ENCODE measurements at regions not wholly inside any gene's neighbourhood (a gene's known extent, or its start where the extent isn't known, plus 50 kb on each side); places are given as distances from the start of the nearest gene placed in this dataset.

DNA sequence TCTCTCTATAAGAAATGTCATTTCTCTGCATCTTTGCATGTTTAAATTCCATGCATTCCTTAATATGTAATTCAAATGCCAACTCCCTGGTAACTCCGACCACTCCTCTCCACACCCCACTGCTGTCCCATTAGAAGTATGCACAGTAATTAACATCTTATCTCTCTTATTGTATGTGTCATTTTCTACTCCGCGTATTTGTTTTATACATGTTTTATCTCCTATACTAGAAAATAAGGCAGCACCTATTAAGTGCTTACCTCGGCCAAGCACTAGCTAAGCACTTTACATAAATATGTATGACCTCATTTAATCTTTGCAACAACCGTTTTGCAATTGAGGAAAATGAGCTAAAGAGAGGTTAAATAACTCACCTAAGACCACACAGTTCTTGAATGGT is 469.8 kb downstream of the BCAT1 start:
- no peak for DNase-seq (ENCODE audit: low spot score)

DNA sequence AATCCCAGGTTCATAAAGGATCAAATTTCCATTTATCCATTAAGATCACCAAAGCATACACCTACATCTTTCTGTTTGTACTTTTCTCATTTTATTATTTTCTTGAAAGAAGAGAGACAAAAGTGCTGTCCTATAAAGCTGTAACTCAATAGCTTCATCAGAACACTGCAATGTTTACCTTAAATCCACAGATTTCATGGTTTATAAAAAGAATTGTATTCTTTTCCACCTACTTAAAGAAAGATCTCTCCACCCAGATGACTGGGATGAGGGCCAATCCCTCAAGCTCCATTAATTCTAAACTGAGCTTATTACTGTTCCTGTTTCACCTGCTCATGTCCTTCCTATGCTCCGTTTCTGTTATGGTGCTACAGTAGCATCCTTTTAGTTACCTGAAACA is 470.6 kb downstream of the BCAT1 start:
- no peak for DNase-seq (ENCODE audit: low spot score)

DNA sequence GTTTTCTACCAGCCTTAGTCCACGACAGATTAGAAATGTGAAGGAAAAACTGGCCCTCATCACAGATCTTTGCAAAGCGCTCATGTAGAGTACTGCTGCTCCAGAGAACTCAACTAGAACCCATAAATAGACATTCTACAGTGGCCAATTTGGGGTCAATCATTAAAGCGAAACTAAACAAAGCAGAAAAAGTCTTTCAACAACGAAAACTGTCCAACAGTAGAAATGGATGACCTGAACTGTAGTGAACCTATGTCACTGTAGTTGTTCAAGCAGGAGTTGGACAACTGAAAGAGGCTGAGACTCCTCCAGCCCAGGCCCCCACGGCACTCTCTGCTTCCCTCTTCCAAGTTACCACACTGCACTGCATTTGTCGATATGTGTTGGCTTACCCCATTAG is 472.6 kb downstream of the BCAT1 start:
- no peak for DNase-seq (ENCODE audit: low spot score)

DNA sequence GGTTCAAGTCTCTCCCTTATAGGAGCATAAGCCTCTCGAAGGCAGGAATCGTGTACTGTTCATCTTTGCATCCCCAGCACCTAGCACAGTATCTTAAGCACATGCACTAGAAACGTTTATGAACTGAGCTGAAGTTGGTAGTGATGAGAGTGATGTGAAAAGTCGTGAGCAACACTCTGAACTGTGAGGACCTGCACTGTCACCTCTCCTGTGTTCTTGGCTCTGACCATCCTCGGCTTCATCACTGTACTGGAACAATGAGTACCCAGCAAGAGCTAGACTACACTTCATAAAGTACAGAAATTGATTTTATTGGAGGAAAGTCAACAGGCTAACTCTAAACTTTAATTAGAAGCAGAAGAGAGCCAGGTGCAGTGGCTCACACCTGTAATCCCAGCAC is 473.6 kb downstream of the BCAT1 start:
- DNase-seq (ENCODE audit: low spot score) = no peak

DNA sequence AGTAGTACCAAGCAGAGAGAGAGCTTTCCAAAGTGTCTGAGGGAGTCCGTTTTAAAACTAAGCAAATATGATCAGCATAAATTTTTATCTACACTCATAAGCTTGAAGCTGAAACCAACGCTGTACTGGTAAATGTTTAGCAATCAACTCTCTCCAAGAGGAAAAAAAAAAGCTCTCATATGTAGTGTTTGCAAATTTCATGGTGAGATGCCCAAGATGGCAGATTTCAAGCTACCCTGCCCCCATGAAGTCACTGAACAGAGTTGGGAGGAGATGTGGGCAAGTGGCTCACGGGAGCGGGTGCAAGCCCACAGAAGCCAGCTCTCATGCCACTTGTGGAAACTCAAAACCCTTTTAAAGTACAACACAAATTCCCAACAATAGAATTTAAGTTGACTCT is 475.8 kb downstream of the BCAT1 start:
- no peak for DNase-seq (ENCODE audit: low spot score)

DNA sequence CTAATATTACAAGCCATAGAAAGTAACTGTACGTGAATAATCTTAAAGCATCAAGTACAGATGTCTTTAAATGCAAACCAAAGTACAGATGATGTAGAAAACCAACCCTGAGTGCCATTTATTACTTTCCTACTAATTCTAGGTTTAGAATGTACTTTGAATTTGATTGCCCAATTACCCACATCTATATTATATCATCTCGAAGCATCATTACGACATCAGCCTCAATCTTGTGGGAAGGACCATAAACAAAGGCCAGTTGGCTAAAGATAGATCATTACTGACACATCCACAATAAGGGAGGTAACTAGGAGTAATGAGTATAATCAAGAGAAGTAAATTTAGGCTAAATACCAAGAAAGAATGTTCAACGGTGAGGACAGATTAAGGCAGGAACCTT is 478.9 kb downstream of the BCAT1 start:
- DNase-seq (ENCODE audit: low spot score) = no peak

DNA sequence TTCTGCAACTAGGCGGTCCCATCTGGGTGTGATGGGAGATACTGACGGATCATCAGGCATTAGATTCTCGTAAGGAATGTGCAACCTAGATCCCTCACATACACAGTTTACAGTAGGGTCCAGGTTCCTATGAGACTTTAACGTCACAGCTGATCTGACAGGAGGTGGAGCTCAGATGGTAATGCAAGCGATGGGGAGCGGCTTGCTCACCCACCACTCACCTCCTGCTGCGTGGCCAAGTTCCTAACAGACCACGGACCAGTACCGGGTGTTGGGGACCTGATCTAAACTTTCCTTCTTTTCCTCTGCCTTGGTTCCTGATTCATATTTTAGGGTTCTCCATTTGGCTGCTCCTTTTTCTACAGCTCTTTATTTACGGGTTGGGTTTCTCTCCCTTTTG is 479.8 kb downstream of the BCAT1 start:
- DNase-seq (ENCODE audit: low spot score) = no peak

DNA sequence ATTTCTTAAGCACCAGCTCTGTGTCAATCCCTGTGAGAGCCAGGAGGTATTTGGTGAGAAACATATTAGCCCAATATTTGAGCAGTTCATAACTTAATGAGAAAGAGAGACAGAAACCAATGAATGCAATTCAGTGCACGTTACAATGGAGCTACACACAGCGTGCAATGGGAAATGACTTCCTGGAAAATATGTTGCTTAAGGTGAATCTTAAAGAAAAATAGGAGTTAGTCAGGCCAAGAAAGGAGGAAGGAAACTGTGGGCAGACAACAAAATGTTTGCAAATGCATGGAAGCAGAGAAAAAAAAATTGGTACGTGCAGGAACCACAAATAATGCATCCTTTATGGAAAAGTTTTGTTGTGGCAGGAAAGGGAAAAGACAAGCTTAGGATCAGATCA is 481.7 kb downstream of the BCAT1 start:
- no peak for DNase-seq (ENCODE audit: low spot score)

DNA sequence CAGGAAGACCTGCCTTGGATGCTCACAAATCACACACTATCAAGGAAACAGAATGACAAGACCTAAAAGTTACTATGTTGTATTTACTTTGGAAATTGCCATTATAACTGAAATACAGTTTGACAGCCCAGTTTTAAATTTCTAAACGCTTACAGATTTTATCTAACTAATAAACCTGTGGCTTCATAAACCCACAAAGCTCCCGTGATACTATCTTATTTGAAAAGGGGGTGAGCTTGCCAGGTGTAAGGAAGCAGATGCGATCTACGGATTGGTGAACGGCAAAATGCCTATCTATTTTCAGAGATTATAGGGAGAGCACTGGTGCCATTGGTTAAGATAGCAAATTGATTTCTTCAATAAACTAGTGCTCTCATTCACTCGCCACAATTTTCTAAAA is 485.5 kb downstream of the BCAT1 start:
- no peak for DNase-seq (ENCODE audit: low spot score)

DNA sequence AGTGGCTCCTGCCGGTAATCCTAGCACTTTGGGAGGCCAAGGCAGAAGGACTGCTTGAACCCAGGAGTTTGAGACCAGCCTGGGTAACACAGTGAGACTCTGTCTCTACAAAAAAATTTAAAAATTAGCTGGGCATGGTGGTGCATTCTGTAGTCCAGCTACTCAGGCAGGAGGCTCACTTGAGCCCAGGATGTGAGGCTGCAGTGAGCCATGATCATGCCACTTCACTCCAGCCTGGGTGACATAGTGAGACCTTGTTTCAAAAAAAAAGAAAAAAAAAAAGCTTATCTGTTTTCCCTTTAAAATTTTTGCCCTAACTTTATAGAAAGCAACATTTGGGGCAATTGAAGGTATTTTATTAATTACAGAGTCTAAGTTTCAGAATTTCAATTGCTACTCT is 486.0 kb downstream of the BCAT1 start:
- DNase-seq (ENCODE audit: low spot score) = no peak

DNA sequence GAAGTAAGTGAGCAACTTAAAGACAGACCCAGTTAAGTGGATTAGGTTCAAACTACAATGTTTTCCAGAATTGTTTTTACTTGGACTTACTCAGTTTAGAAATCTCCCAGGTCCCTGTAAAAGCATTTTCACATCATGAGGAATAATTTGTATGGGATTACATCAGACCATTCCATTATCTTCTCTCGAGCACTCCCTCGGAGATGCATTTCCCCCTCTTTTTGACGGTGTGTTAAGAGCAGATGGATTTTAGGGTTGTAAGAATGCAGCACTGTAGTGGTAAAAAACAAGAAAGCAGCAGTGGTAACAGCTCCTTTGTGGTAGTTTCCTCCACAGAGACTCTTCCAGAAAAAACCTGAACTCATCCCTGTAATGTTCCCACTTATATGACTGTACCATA is 488.4 kb downstream of the BCAT1 start:
- DNase-seq (ENCODE audit: low spot score) = no peak

DNA sequence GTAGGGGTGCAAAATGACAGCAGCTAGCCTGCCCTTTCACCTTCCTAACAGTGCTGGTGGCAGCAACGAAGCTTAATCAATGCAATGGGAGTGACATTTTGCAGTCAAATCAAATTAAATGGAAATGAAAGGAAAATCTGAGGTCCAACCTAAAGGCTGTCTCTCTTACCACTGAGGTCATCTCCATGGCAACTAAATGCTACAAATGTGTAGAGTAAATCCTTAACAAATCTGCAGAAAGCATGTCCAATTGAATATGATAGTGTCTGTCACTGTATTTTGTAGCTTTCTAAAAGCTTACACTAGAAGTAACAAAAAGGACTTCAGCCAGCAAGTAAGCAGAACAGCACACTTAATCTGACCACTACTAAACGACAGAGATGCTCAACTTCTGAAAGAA is 488.8 kb downstream of the BCAT1 start:
- peak; percentile 61 for DNase-seq (ENCODE audit: low spot score)

DNA sequence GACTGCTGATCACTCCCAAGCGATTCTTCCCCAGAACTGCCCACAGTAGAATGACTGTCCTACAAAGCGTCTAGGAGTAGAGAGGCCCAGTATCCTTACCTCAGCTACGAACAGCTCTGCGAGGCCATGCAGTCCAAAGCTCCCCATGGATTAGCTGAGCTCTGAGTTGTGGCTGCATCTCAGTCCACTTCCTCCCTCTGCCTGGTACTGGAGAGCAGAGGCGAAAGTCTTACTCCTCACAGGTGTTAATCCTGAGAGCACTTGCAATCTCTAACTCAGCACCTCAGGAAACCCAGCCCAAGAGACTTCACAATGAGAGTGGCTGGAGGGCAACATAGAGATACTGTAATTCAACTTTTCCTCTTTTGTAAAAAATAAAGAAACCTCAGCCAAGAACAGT is 493.1 kb downstream of the BCAT1 start:
- no peak for DNase-seq (ENCODE audit: low spot score)

DNA sequence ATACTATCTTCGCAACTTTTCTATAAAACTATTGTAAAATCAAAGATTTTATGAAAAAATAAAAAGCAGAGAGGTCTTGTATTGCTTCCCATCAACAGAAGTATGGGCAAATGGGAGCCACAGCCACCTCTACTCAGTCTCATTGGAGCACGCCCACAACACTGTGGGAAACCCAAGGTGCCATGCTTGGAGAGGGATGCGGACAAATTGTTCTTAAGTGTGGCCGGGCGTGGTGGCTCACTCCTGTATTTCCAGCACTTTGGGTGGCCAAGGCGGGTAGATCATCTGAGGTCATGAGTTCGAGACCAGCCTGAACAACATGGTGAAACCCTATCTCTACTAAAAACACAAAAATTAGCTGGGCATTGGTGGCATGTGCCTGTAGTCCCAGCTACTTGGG is 498.2 kb upstream of the SOX5 start:
- no peak for DNase-seq (ENCODE audit: low spot score)

DNA sequence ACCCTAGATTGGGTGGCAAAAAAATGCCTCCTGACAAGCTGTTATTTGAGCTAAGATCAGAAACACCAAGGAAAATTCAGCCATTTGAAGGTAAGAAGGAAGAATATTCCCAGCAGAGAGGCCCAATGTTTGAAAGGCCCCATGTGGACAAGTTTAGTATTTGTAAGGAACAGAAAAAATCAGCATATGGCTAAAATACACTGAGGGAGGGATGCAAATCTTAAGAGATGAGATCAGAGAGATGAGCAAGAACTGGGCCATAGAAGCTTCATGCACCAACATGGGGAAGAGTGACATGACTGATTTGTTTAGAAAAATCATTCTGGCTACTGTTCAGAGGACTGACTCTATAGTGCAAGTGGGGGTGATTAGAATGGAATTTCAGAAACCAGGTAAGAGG is 496.8 kb upstream of the SOX5 start:
- DNase-seq (ENCODE audit: low spot score) = no peak

DNA sequence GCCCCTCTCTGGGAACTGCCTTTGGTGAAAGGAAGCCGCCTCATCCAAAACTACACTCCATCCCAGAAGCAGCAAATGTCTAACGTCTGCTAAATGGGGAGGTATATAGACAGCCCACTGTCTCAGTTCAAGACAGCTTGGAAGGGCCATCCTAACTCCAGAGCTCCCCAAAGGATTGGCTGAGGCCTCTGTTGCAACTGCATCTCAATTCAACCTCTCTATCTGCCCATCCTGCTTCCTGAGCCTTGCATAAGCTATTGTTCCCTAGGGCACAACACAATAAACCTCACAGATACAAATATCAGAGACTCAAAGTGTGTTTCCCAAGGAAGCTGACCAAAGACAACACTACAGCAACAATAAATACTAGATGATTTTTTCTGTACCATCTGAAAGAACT is 495.2 kb upstream of the SOX5 start:
- no peak for DNase-seq (ENCODE audit: low spot score)

DNA sequence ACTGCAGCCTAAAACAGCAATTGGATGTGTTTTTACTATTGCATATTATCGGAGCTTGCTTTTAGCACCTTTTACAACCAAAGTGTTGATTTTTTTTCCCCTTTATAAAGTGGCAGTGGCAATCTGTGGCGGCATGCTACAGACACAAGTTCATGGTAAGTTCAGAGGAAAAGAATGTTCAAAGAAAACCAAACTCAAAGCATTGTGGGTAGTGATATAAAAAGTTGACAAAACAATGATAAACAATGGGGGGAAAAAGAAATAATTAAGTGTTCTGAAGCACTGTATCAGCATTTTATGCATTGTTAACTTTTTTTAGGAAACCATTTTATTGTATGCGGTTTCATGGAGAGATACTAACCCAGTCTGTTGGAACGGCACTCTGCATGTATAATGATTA is 492.0 kb upstream of the SOX5 start:
- DNase-seq (ENCODE audit: low spot score) = no peak

DNA sequence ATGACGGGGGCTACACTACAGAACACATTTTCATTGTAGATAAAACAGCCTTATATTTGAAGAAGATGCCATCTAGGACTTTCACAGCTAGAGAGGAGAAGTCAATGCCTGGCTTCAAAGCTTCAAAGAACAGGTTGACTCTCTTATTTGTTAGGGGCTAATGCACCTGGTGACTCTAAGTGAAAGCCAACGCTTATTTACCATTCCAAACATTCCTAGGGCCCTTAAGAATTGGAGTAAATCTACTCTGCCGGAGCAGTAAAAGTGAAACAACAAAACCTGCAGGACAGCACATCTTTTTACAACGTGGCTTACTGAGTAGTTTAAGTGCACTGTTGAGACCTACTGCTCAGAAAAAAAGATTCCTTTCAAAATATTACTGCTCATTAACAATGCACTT is 487.2 kb upstream of the SOX5 start:
- no peak for DNase-seq (ENCODE audit: low spot score)

DNA sequence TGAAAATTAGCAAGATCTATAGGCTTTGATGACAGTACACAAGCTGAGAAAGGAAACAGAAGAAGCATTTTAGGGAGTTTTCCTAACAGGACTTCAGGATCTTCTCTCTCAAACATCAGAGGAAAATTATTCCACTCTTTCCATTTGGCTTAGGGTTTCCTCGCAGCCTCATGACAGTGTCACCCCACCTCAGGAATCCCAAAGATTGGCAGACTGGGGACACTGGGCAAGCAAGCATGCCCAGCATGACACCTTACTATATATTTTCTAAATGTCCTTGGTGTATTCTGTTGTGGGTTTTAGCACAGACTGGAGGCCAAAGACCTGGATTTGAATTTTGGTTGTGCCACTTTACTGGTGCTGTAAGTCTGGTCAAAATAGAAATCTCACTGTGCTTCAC is 482.4 kb upstream of the SOX5 start:
- DNase-seq (ENCODE audit: low spot score) = no peak

DNA sequence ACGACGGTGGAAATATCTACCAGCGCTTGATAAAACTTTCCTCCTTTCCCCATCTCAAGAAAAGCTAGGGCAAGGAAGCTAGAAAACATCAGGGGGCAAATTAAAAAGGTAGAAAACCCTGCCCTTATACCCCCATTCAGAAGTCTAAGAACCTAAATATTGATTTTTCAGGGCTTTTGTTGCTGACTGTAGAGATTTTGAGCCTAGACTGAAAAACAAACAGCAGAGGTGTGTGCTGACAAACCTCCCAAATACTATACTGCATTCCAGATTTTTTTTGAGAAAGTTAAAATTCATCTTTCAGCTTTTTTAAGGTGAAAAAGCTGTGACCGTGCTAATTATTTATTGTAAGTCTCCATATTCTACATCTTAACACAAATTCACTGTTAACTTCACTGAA is 478.3 kb upstream of the SOX5 start:
- no peak for DNase-seq (ENCODE audit: low spot score)

DNA sequence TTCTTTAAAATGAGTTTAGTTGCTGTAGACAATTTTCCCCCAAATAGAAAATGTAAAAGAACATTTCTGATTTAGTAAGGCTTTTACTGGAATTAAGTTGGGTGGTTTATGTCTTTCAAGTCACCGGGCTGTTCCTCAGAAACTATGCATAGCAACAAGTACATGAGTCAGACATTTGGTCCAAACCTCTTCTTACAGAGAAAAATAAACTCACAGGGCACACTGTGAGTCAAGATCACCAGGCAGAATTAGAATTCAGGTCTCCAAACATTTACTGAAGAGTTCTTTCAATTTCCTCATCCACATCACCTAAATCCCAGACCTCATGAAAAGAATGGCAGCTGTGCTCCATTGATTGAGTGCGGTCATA is 476.1 kb upstream of the SOX5 start:
- DNase-seq (ENCODE audit: low spot score) = no peak

DNA sequence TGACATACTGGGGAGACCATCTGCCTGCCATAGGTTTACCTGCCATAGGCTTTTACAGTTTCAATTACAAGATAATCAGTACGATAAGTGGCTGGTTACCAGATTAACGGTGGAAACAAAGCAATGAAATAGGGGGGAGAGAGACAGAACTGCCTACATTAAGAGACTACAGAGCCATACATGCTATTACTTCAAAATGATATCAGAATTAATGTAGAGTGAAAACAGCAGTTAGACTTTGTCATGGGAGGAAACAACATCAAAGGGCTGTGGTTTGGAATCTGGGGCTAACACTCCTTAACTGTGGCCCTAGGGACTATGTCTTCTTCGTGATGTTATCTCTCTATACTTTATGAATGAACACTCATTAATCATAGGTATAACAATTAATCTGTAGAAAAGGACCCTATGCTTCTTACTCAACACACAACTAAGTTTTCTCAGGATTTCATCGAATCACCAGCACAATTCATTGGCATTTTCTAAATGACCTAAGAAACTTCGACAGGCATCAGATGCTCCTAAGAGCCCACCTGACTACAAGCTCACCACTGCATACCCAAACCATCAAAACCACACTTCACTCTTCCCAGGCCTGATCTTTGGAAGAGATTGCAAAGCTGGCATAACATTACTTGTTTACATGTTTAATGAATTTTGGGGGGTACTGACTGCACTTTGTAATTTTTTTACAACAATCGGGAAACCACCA is 475.6 kb upstream of the SOX5 start:
- peak; percentile 98 for DNase-seq (ENCODE audit: low spot score)

DNA sequence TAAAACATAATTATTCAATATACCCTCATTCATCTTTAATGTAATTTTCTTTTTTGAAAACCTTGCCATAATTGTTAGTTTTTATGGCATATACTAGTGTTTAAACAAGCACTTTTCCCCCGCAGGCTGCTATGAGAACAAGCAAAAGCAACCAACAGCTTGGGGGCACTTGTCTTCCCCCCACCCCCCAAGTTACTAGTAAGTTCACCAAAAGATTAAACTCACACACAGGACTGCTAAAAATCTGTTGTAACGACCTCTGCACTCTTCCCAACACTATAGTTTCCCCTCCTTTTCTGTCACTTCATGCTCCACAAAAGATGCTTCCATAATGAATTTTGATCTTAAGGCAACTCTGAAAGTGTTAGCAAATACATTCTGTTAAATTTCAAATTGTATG is 474.9 kb upstream of the SOX5 start:
- no peak for DNase-seq (ENCODE audit: low spot score)

DNA sequence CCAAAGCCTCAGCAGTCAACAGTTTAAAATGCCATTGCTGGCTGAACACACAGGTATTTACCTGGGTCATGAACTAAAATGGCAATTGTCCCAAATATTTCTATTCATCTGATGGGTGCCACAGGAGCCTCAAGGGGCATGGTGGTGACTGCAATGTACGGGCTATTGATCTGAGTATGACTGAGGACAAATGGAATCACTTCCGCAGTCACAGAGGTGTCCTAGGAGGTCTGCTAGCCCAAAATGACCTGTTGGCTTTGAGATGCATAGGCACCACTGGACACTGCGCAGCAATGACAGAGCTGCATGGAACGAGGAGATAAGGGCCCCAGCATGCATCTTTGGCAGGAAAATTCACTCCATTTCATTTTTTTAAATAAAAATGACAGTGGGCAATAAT is 474.1 kb upstream of the SOX5 start:
- DNase-seq (ENCODE audit: low spot score) = no peak

DNA sequence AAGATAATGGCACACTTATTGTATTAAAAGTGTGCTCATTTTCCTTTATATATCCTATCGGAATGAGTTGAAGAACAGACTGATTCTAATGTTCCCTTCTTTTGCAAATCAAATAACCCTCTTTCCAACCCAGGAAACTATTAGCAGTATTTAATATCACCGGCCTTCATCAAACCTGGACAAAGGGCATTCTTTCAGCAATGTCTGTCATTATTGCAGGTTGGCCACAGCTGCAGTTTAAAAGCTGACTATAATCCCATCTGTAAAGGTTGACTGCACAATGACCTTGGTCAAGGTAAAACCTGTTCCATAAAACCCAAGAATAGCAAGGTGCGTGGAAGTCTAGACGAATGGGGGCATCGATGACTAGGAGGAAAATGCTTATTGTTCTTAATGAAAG is 472.3 kb upstream of the SOX5 start:
- DNase-seq (ENCODE audit: low spot score) = no peak

Measured in SK-N-DZ (cell line).